HCT116 (cell line): ENCODE measurements at regions not wholly inside any gene's neighbourhood (a gene's known extent, or its start where the extent isn't known, plus 50 kb on each side); places are given as distances from the start of the nearest gene placed in this dataset.

Experiments
- CBX3 ChIP-seq: IDR thresholded peaks from 2 replicates; pipeline ENCODE4 v1.6.1; 2012; ENCODE audit warnings: low read depth
- CTCF ChIP-seq, 3 experiments: fragments of 200-600 bp in 1 of 3; sonication (generic) in 1 of 3; IDR thresholded peaks in 2 of 3; conservative IDR thresholded peaks in 1 of 3; 2 replicates each; pipeline ENCODE4 v1.5.1; 2012 to 2017; ENCODE audit warnings: low read depth in 2 of 3, low read length in 2 of 3, antibody characterized with exemption in 1 of 3, borderline replicate concordance in 1 of 3, control low read depth in 1 of 3, mild to moderate bottlenecking in 1 of 3, mixed read lengths in 1 of 3, mixed run types in 1 of 3, moderate library complexity in 1 of 3; ENCODE audit not compliant: insufficient read depth in 1 of 3
- EZH2 ChIP-seq: fragments of 200-600 bp; sonication (generic); IDR thresholded peaks from 2 replicates; pipeline ENCODE4 v1.6.1; 2017; ENCODE audit warnings: antibody characterized with exemption, mixed run types
- EZH2phosphoT487 ChIP-seq: fragments of 200-600 bp; IDR thresholded peaks from 2 replicates; pipeline ENCODE4 v1.6.1; 2018; ENCODE audit warnings: antibody characterized with exemption, borderline replicate concordance
- JUND ChIP-seq: IDR thresholded peaks from 2 replicates; pipeline ENCODE4 v1.6.1; 2012
- POLR2A ChIP-seq: IDR thresholded peaks from 2 replicates; pipeline ENCODE4 v1.7.0; 2011; ENCODE audit warnings: borderline replicate concordance; ENCODE audit not compliant: insufficient read depth, insufficient read length; ENCODE audit errors: extremely low read depth
- REST ChIP-seq: IDR thresholded peaks from 2 replicates; pipeline ENCODE4 v1.6.1; 2012; ENCODE audit warnings: low read depth
- SRF ChIP-seq: IDR thresholded peaks from 2 replicates; pipeline ENCODE4 v1.6.1; 2012; ENCODE audit warnings: low read depth
- TCF7L2 ChIP-seq: IDR thresholded peaks from 2 replicates; pipeline ENCODE4 v1.7.0; 2011; ENCODE audit warnings: borderline replicate concordance, inconsistent platforms; ENCODE audit not compliant: insufficient read depth, insufficient read length; ENCODE audit errors: extremely low read depth

- TF ChIP-seq POLR2A = no peak
- no peak for TF ChIP-seq CTCF (IDR thresholded peaks at IDR 0.05 in 2 of 3, conservative IDR thresholded peaks at IDR 0.05 in 1 of 3; ENCODE audit: borderline replicate concordance in 1 of 3, insufficient read depth in 1 of 3, low read depth in 2 of 3, low read length in 2 of 3)
- no peak for TF ChIP-seq EZH2phosphoT487
- no peak for TF ChIP-seq JUND
- no peak for TF ChIP-seq EZH2
- no peak for TF ChIP-seq REST
- TF ChIP-seq TCF7L2 = no peak
- TF ChIP-seq SRF = no peak
- no peak for TF ChIP-seq CBX3
These were observed 122.3 kb downstream of the PCTP start for GRCh38 chr17:55873017-55873758.
